Activated naive CD4-positive, alpha-beta T cell treated with anti-CD3 and anti-CD28 coated beads, Interleukin-2, amount 50 U/mL, for 24 hours (primary cell): ENCODE measurements at regions not wholly inside any gene's neighbourhood (a gene's known extent, or its start where the extent isn't known, plus 50 kb on each side); places are given as distances from the start of the nearest gene placed in this dataset.

Source experiments
- H3K27ac Mint-ChIP-seq: one replicate; pipeline ENCODE4 v1.8.0; 2021; ENCODE audit warnings: mild to moderate bottlenecking, mixed read lengths
- H3K27me3 Mint-ChIP-seq: one replicate; pipeline ENCODE4 v1.8.0; 2021; ENCODE audit warnings: mixed read lengths
- H3K36me3 Mint-ChIP-seq: one replicate; pipeline ENCODE4 v1.8.0; 2021; ENCODE audit warnings: mixed read lengths
- H3K4me1 Mint-ChIP-seq: one replicate; pipeline ENCODE4 v1.8.0; 2021; ENCODE audit warnings: mixed read lengths
- H3K4me3 Mint-ChIP-seq: one replicate; pipeline ENCODE4 v1.8.0; 2021; ENCODE audit warnings: mild to moderate bottlenecking, mixed read lengths
- H3K9me3 Mint-ChIP-seq: one replicate; pipeline ENCODE4 v1.8.0; 2021; ENCODE audit warnings: mixed read lengths

GRCh38 chr22:49015993-49016908 lies 811.4 kb downstream of the BRD1 start:
- H3K4me3 Mint-ChIP-seq, result no peak overlapping the region
- H3K36me3 Mint-ChIP-seq, result no peaks in the 10 kb centered on the region
- H3K27me3 Mint-ChIP-seq, result no peaks in the 10 kb centered on the region
- no peaks in the 10 kb centered on the region for H3K9me3 Mint-ChIP-seq
- H3K4me1 Mint-ChIP-seq, result no peaks in the 10 kb centered on the region
- no peak overlapping the region for H3K27ac Mint-ChIP-seq

- Mint-ChIP-seq H3K4me1 (no peaks in the 10 kb centered on the region), H3K9me3 (no peaks in the 10 kb centered on the region), H3K4me3 (no peak overlapping the region), H3K27me3 (no peaks in the 10 kb centered on the region), H3K36me3 (no peaks in the 10 kb centered on the region), H3K27ac (no peak overlapping the region)
Measured at GRCh38 chr22:49015459-49015858, 812.2 kb downstream of the BRD1 start.

- no peaks in the 10 kb centered on the region for H3K36me3 Mint-ChIP-seq
- no peaks in the 10 kb centered on the region for H3K27me3 Mint-ChIP-seq
- no peak overlapping the region for H3K27ac Mint-ChIP-seq
- H3K4me3 Mint-ChIP-seq, result no peak overlapping the region
- no peaks in the 10 kb centered on the region for H3K9me3 Mint-ChIP-seq
- H3K4me1 Mint-ChIP-seq, result no peaks in the 10 kb centered on the region
Measured at GRCh38 chr22:49014227-49015201, 813.2 kb downstream of the BRD1 start.

- no peak overlapping the region for H3K27ac Mint-ChIP-seq
- no peaks in the 10 kb centered on the region for H3K9me3 Mint-ChIP-seq
- no peaks in the 10 kb centered on the region for H3K4me1 Mint-ChIP-seq
- no peaks in the 10 kb centered on the region for H3K27me3 Mint-ChIP-seq
- H3K36me3 Mint-ChIP-seq, result no peaks in the 10 kb centered on the region
- H3K4me3 Mint-ChIP-seq, result no peak overlapping the region
Measured at GRCh38 chr22:49013707-49014106, 814.0 kb downstream of the BRD1 start.

GRCh38 chr22:49012712-49013395 lies 814.8 kb downstream of the BRD1 start:
- Mint-ChIP-seq H3K27ac (no peak overlapping the region), H3K36me3 (no peaks in the 10 kb centered on the region), H3K9me3 (no peaks in the 10 kb centered on the region), H3K4me1 (no peaks in the 10 kb centered on the region), H3K27me3 (no peaks in the 10 kb centered on the region), H3K4me3 (no peak overlapping the region)

- Mint-ChIP-seq H3K4me3 (no peak overlapping the region), H3K9me3 (no peaks in the 10 kb centered on the region), H3K4me1 (no peaks in the 10 kb centered on the region), H3K36me3 (no peaks in the 10 kb centered on the region), H3K27me3 (no peaks in the 10 kb centered on the region), H3K27ac (no peak overlapping the region)
Measured at GRCh38 chr22:49011769-49012648, 815.7 kb downstream of the BRD1 start.

GRCh38 chr22:49011379-49011768 lies 816.3 kb downstream of the BRD1 start:
- Mint-ChIP-seq H3K27me3 (no peaks in the 10 kb centered on the region), H3K36me3 (no peaks in the 10 kb centered on the region), H3K27ac (no peak overlapping the region), H3K4me1 (no peaks in the 10 kb centered on the region), H3K9me3 (no peaks in the 10 kb centered on the region), H3K4me3 (no peak overlapping the region)

GRCh38 chr22:49010901-49011300 lies 816.8 kb downstream of the BRD1 start:
- Mint-ChIP-seq H3K27ac (no peak overlapping the region), H3K4me3 (no peak overlapping the region), H3K4me1 (no peaks in the 10 kb centered on the region), H3K36me3 (no peaks in the 10 kb centered on the region), H3K27me3 (no peaks in the 10 kb centered on the region), H3K9me3 (no peaks in the 10 kb centered on the region)

- Mint-ChIP-seq H3K4me3 (no peak overlapping the region), H3K27ac (no peak overlapping the region), H3K36me3 (no peaks in the 10 kb centered on the region), H3K9me3 (no peaks in the 10 kb centered on the region), H3K27me3 (no peaks in the 10 kb centered on the region), H3K4me1 (no peaks in the 10 kb centered on the region)
Measured at GRCh38 chr22:49010070-49010863, 817.4 kb downstream of the BRD1 start.

- H3K27me3 Mint-ChIP-seq, result no peaks in the 10 kb centered on the region
- no peak overlapping the region for H3K27ac Mint-ChIP-seq
- H3K9me3 Mint-ChIP-seq, result no peaks in the 10 kb centered on the region
- H3K36me3 Mint-ChIP-seq, result no peaks in the 10 kb centered on the region
- no peaks in the 10 kb centered on the region for H3K4me1 Mint-ChIP-seq
- H3K4me3 Mint-ChIP-seq, result no peak overlapping the region
Measured at GRCh38 chr22:49009359-49010063, 818.2 kb downstream of the BRD1 start.

- Mint-ChIP-seq H3K4me3 (no peak overlapping the region), H3K36me3 (no peaks in the 10 kb centered on the region)
Measured at GRCh38 chr22:49008682-49009235, 818.9 kb downstream of the BRD1 start.

GRCh38 chr22:49007013-49007653 lies 820.5 kb downstream of the BRD1 start:
- H3K4me3 Mint-ChIP-seq, result no peak overlapping the region
- no peak overlapping the region for H3K27ac Mint-ChIP-seq
- H3K9me3 Mint-ChIP-seq, result no peaks in the 10 kb centered on the region
- no peaks in the 10 kb centered on the region for H3K36me3 Mint-ChIP-seq
- H3K4me1 Mint-ChIP-seq, result no peaks in the 10 kb centered on the region
- no peaks in the 10 kb centered on the region for H3K27me3 Mint-ChIP-seq

More at GRCh38 chr22:49008682-49009235, 818.9 kb downstream of the BRD1 start:
- no peak overlapping the region for H3K27ac Mint-ChIP-seq
- no peaks in the 10 kb centered on the region for H3K9me3 Mint-ChIP-seq
- no peaks in the 10 kb centered on the region for H3K4me1 Mint-ChIP-seq
- H3K27me3 Mint-ChIP-seq, result no peaks in the 10 kb centered on the region
